B cell (primary cell): ENCODE measurements at regions not wholly inside any gene's neighbourhood (a gene's known extent, or its start where the extent isn't known, plus 50 kb on each side); places are given as distances from the start of the nearest gene placed in this dataset.

Experiments used
- CTCF ChIP-seq: fragments of 200-600 bp; IDR thresholded peaks from one replicate; pipeline ENCODE4 v1.8.0; 2022; ENCODE audit warnings: antibody characterized with exemption, mild to moderate bottlenecking
- EZH2 ChIP-seq: IDR thresholded peaks from 2 replicates; pipeline ENCODE4 v1.6.1; 2012; ENCODE audit warnings: borderline replicate concordance, low read depth, mild to moderate bottlenecking, moderate library complexity, low read length; ENCODE audit not compliant: insufficient read depth, poor library complexity, severe bottlenecking

GRCh38 chr1:81187635-81188034 lies 613.1 kb upstream of the ADGRL2 start:
- TF ChIP-seq CTCF: no peak
- no peak for TF ChIP-seq EZH2
